ENCODE measurements at regions not wholly inside any gene's neighbourhood (a gene's known extent, or its start where the extent isn't known, plus 50 kb on each side); places are given as distances from the start of the nearest gene placed in this dataset.

DNA sequence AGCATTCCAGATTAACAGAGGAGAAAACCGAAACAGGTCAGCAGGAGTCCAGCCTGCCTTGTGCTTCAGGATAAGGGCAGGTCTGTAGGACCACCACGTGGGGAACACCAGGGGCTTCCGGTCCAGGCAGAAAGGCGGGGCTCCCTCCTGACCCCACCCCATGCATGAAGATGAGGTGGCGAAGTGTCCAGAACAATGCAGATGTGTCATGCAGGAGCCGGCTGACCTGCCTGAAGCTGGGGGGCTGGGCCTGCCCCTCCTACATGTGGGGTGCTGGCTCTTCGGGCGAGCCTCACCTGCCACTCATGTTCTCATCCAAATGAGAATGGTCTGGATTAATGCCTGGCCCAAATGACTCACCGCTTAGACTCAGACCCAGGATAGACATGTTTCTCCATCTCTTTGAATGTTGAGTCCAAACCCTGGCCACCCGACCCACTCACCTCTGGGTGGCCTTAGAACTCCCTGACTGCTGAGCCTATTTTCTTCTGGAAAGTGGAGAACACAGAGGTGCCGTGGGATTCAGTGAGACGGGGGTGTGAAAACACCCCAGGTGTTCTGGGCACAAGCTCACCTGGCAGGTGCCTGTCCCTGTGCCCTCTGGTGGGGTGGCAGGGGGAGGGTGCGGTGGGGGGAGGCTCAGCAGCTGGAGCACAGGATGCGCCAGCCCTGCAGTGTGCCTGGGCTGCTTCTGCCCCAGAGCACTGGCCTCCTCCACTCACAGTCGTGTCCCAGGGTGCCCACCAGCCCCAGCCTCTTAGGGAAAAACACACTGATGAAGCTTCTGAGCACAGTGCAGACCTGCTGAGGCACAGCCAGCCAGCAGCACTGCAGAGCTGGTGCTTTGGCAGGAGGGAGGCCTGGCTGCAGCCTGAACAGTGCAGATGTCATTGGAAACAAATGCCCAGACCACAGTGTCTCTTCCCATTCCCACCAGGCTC lies 55.2 kb upstream of the GDF10 start:
- no peak for DNase-seq (ENCODE audit: low spot score in 2 of 2)
- no peak for FAIRE-seq

DNA sequence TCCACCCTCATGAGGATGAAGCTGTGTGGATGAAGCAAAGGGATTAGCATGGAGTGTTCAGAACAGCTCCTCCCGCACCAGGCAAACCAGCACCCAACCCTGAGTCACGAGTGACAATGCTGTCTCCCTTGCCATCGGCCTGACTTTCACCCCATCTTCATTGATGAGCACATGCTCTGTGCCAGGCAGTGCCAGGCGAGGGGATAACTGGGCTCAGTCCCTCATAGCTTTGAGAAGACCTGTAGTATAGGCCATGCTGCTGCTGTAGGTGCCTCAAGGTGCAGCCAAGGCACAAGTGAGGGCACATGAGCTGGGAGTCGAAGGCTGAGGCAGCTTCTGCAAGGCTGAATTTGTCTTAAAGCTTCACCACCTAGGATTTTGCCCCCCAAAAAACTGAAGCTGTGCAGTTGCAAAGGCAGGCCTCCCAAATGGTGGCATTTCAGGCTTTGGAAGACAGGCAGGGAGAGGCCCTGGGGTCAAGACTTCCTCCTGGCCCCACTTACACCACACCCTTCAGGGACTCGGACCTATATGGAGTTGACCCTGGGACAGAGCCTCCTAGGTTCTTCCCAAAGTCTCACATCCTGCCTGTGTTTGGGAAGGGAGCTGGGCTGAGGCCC lies 54.2 kb upstream of the GDF10 start:
- DNase-seq (ENCODE audit: low spot score in 2 of 2), result no peak
- FAIRE-seq, result no peak

GRCh38 chr10:47246406-47247147 lies 53.4 kb upstream of the GDF10 start:
- DNase-seq (ENCODE audit: low spot score in 2 of 2) (no peak), FAIRE-seq (no peak)

DNA sequence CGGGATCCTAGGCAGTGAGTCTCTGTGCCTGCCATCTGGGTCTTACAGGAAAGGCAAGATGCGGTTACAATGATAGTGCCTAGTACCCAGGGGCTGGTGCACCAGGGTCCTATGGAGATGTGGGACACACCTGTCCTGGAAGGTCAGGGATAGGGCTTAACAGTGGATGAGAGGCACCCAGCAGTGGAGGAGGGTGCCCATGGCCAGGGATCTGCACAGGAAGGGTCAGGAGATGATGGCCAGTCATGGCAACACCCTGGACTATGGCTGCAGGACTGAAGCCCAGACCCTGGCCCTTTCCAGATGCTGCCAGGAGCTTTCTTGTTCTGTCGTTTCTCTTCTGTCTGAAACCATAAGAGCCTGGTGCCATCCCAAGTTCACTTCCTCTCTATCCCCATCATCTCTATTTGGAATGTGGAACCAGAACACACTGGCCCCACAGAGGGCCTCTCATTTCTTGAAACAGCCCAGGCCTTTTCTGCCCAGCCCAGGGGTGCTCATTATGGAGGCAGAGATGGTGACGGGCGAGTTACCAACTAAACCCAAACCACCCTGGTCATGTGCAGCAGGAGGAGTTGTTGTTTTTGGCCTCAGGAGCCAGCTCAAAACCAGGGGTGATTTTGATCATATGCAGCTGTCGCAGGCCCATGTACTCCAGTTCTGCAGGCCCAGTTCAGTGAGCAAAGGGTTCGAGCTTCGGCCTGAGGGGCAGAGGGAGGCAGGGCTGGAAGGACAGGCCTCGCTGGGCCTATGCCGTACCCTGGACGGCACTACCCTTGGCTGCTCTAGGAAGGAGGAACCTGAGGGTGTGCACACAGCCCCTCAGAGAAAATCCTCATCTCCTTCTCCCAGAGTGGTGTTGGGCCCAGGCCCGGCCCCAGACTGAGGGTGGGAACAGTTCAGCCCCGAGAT lies 52.6 kb upstream of the GDF10 start:
- FAIRE-seq (no peak), DNase-seq (ENCODE audit: low spot score in 2 of 2) (no peak)

- DNase-seq (ENCODE audit: low spot score in 2 of 2) (no peak), FAIRE-seq (no peak)
These were observed 51.5 kb upstream of the GDF10 start for GRCh38 chr10:47248386-47249090.

DNA sequence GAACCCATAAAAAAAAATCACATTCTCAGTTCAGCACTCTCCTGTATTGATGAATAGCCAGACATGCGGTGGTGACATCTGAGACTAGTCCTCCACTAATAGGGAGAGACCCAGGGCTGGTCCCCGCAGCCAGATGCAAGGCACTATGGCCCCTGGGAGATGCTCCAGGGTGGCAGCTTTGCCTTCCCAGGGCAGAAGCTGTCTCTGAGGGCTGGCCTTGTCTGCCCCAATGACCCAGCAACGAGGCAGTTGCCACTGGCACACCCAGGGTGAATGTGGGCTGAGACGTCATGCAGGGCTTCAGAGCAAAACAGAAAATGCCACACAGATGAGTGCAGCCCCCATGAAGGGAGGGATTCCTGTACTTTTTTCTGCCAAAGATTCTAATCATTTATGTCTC lies 50.1 kb upstream of the GDF10 start:
- no peak for FAIRE-seq
- DNase-seq (ENCODE audit: low spot score in 2 of 2), result no peak

Data from frontal cortex (tissue), 3 donors.